CD14-positive monocyte (primary cell): ENCODE measurements at regions not wholly inside any gene's neighbourhood (a gene's known extent, or its start where the extent isn't known, plus 50 kb on each side); places are given as distances from the start of the nearest gene placed in this dataset.

Experiments
- DNase-seq, 3 donors: peaks; one replicate each; pipeline ENCODE4 v3.0.0-alpha.2; 2011 to 2022
- H2AFZ ChIP-seq: 2 replicates; pipeline ENCODE4 v1.6.0; 2012; ENCODE audit warnings: mild to moderate bottlenecking, low read depth, low read length, inconsistent platforms; ENCODE audit not compliant: insufficient read depth, poor library complexity, severe bottlenecking
- H3K27ac ChIP-seq, 2 donors: 1 replicate in 1 of 2; 2 replicates in 1 of 2; pipeline ENCODE4 v1.5.1; 2012 to 2013; ENCODE audit warnings: low read length in 2 of 2, control low read depth in 1 of 2, inconsistent platforms in 1 of 2, low read depth in 1 of 2, mild to moderate bottlenecking in 1 of 2
- H3K27me3 ChIP-seq, 2 donors: one replicate each; pipeline versions ENCODE4 v1.6.0 to v1.6.1; 2011 to 2013; ENCODE audit warnings: low read length in 2 of 2; ENCODE audit not compliant: control insufficient read depth in 2 of 2, insufficient read depth in 2 of 2
- H3K36me3 ChIP-seq, 2 donors: replicated peaks in 1 of 2; 1 replicate in 1 of 2; 2 replicates in 1 of 2; pipeline versions ENCODE4 v1.5.1 to v1.6.1; 2012 to 2013; ENCODE audit warnings: low read length in 2 of 2, control low read depth in 1 of 2, inconsistent platforms in 1 of 2, mild to moderate bottlenecking in 1 of 2; ENCODE audit not compliant: insufficient read depth in 2 of 2, control insufficient read depth in 1 of 2
- H3K4me1 ChIP-seq, 2 donors: 1 replicate in 1 of 2; 2 replicates in 1 of 2; pipeline versions ENCODE4 v1.5.1 to v1.6.1; 2012 to 2013; ENCODE audit warnings: low read length in 2 of 2, control low read depth in 1 of 2, inconsistent platforms in 1 of 2, mild to moderate bottlenecking in 1 of 2, moderate library complexity in 1 of 2; ENCODE audit not compliant: insufficient read depth in 2 of 2, control insufficient read depth in 1 of 2
- H3K4me2 ChIP-seq: replicated peaks from 2 replicates; pipeline ENCODE3; 2012; ENCODE audit warnings: low read length, moderate library complexity, mild to moderate bottlenecking; ENCODE audit not compliant: poor library complexity, severe bottlenecking; ENCODE audit errors: extremely low read depth
- H3K4me3 ChIP-seq, 3 experiments: fragments of 200-600 bp in 1 of 3; sonication (generic) in 1 of 3; replicated peaks in 1 of 3; 1 replicate in 2 of 3; 2 replicates in 1 of 3; pipeline ENCODE4 v1.5.1; 2011 to 2013; ENCODE audit warnings: low read length in 3 of 3, mild to moderate bottlenecking in 3 of 3, control low read depth in 2 of 3, low read depth in 2 of 3, inconsistent platforms in 1 of 3, moderate library complexity in 1 of 3
- H3K79me2 ChIP-seq: 2 replicates; pipeline ENCODE4 v1.6.0; 2012; ENCODE audit warnings: mild to moderate bottlenecking, control low read depth, inconsistent platforms, low read length, moderate library complexity; ENCODE audit not compliant: insufficient read depth
- H3K9ac ChIP-seq: 2 replicates; pipeline ENCODE4 v1.6.0; 2017; ENCODE audit warnings: low read length, mild to moderate bottlenecking; ENCODE audit not compliant: insufficient read depth, poor library complexity, severe bottlenecking
- H3K9me3 ChIP-seq, 2 donors: replicated peaks in 1 of 2; 1 replicate in 1 of 2; 2 replicates in 1 of 2; pipeline versions ENCODE4 v1.5.1 to v1.6.1; 2012 to 2013; ENCODE audit warnings: low read length in 2 of 2, control low read depth in 1 of 2; ENCODE audit not compliant: control insufficient read depth in 1 of 2, insufficient read depth in 1 of 2
- H4K20me1 ChIP-seq: 2 replicates; pipeline ENCODE4 v1.6.0; 2012; ENCODE audit warnings: mild to moderate bottlenecking, low read length, control low read depth, moderate library complexity; ENCODE audit not compliant: insufficient read depth
- H3K27ac Mint-ChIP-seq, 7 donors: one replicate each; pipeline ENCODE4 v1.8.0; 2020; ENCODE audit warnings: mild to moderate bottlenecking in 7 of 7, mixed read lengths in 7 of 7, moderate library complexity in 6 of 7, inconsistent platforms in 2 of 7
- H3K27me3 Mint-ChIP-seq, 3 donors: one replicate each; pipeline ENCODE4 v1.8.0; 2021 to 2022; ENCODE audit warnings: low read depth in 3 of 3, mild to moderate bottlenecking in 3 of 3, mixed read lengths in 3 of 3, moderate library complexity in 3 of 3, inconsistent platforms in 1 of 3
- H3K36me3 Mint-ChIP-seq, 2 donors: one replicate each; pipeline ENCODE4 v1.8.0; 2020; ENCODE audit warnings: mixed read lengths in 2 of 2, inconsistent platforms in 1 of 2, mild to moderate bottlenecking in 1 of 2
- H3K4me1 Mint-ChIP-seq: one replicate; pipeline ENCODE4 v1.8.0; 2020; ENCODE audit warnings: mild to moderate bottlenecking, mixed read lengths
- H3K4me3 Mint-ChIP-seq, 2 donors: one replicate each; pipeline ENCODE4 v1.8.0; 2020; ENCODE audit warnings: mild to moderate bottlenecking in 2 of 2, mixed read lengths in 2 of 2, moderate library complexity in 1 of 2
- H3K9me3 Mint-ChIP-seq, 7 donors: one replicate each; pipeline ENCODE4 v1.8.0; 2020 to 2022; ENCODE audit warnings: mixed read lengths in 7 of 7, mild to moderate bottlenecking in 6 of 7, moderate library complexity in 6 of 7, inconsistent platforms in 2 of 7
- WGBS: methylation state at CpG from one replicate; pipeline ENCODE4 v1.1.5; 2013; ENCODE audit warnings: missing lambda C conversion rate; ENCODE audit not compliant: insufficient coverage; 5-methylcytosine and 5-hydroxymethylcytosine counted together
- intact Hi-C, 2 donors: fragments of 100-400 bp; cut with micrococcal nuclease; formaldehyde crosslinking; loops; one replicate each; pipeline versions ENCODE4 v1.15.0 to v1.15.1; 2023
- TF ChIP-seq, protein P1 (sequence below): fragments of 200-600 bp; IDR thresholded peaks from one replicate; pipeline ENCODE4 v1.8.0; 2022; ENCODE audit warnings: antibody characterized with exemption, mild to moderate bottlenecking

DNA sequence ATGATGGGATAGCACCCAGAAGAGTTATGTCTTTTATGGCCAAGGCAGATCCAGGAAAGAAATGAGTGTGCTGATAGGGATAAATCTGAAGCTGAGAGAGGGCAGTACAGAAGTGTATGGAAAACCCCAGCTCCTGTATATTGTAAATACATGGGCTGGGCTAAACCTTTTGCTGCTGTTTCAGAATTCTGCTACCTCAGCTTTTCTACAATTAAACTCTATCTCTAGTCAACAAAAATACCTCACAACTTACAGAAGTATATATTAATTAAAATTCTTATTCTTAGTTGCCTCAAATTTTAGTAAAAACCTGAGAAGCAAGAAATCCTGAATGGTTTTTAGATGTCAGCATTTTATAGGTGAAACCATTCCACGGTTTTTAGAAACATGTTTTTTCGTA is 889.5 kb upstream of the NXPH2 start:
- no peak overlapping the region for H3K27ac ChIP-seq
- H4K20me1 ChIP-seq, result no peaks in the 10 kb centered on the region
- no peaks in the 10 kb centered on the region for H3K4me1 ChIP-seq
- H3K9ac ChIP-seq, result no peak overlapping the region
- no peak for DNase-seq
- H3K27me3 ChIP-seq, result no peaks in the 10 kb centered on the region
- TF ChIP-seq, protein P1, sequence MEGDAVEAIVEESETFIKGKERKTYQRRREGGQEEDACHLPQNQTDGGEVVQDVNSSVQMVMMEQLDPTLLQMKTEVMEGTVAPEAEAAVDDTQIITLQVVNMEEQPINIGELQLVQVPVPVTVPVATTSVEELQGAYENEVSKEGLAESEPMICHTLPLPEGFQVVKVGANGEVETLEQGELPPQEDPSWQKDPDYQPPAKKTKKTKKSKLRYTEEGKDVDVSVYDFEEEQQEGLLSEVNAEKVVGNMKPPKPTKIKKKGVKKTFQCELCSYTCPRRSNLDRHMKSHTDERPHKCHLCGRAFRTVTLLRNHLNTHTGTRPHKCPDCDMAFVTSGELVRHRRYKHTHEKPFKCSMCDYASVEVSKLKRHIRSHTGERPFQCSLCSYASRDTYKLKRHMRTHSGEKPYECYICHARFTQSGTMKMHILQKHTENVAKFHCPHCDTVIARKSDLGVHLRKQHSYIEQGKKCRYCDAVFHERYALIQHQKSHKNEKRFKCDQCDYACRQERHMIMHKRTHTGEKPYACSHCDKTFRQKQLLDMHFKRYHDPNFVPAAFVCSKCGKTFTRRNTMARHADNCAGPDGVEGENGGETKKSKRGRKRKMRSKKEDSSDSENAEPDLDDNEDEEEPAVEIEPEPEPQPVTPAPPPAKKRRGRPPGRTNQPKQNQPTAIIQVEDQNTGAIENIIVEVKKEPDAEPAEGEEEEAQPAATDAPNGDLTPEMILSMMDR, result no peak
- Mint-ChIP-seq H3K4me1 (no peaks in the 10 kb centered on the region), H3K27ac (no peak overlapping the region), H3K27me3 (no peaks in the 10 kb centered on the region), H3K9me3 (peaks cover 0 to 23% (median 6%) of the 10 kb centered on the region in 7 donors), H3K36me3 (no peaks in the 10 kb centered on the region), H3K4me3 (no peak overlapping the region)
- no CpG with 5 or more reads among the region's 2 CpGs for WGBS
- H3K4me3 ChIP-seq, result no peak overlapping the region
- H3K9me3 ChIP-seq, result peaks cover 0 to 14% of the 10 kb centered on the region in 2 donors
- intact Hi-C loops, result no loop called here
- H2AFZ ChIP-seq, result no peak overlapping the region
- H3K4me2 ChIP-seq, result no peak overlapping the region
- H3K36me3 ChIP-seq, result no peaks in the 10 kb centered on the region
- H3K79me2 ChIP-seq, result no peaks in the 10 kb centered on the region

DNA sequence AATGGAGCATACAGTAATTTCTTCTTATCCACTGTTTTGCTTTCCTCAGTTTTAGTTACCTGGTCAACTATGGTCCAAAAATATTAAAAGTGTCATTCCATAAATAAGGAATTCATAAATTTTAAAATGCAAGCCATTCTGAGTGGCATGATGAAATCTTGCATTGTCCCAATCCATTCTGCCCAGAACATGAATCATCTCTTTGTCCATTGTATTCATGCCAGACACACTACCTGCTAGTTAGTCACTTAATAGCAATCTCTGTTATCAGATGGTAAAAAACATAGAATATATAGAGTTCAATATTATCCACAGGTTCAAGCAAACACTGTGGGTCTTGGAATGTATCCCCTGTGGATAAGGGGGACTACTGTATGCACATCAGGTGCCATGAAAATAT is 872.2 kb upstream of the NXPH2 start:
- Histone ChIP-seq H3K9ac (no peak overlapping the region), H3K36me3 (no peaks in the 10 kb centered on the region), H4K20me1 (no peaks in the 10 kb centered on the region), H3K79me2 (no peaks in the 10 kb centered on the region), H3K9me3 (peaks cover 0 to 8% of the 10 kb centered on the region in 2 donors), H3K4me1 (no peaks in the 10 kb centered on the region), H3K27ac (no peak overlapping the region), H3K27me3 (no peaks in the 10 kb centered on the region), H2AFZ (no peak overlapping the region), H3K4me2 (no peak overlapping the region), H3K4me3 (no peak overlapping the region)
- no peaks in the 10 kb centered on the region for H3K36me3 Mint-ChIP-seq
- no peaks in the 10 kb centered on the region for H3K4me1 Mint-ChIP-seq
- no peak for DNase-seq
- intact Hi-C loops, result no loop called here
- peaks cover 0 to 2% (median 1%) of the 10 kb centered on the region in 3 donors for H3K27me3 Mint-ChIP-seq
- H3K4me3 Mint-ChIP-seq, result no peak overlapping the region
- peaks cover 0 to 14% (median 6%) of the 10 kb centered on the region in 7 donors for H3K9me3 Mint-ChIP-seq
- no peak overlapping the region for H3K27ac Mint-ChIP-seq
- TF ChIP-seq, protein P1, result no peak
